ENCODE measurements at regions not wholly inside any gene's neighbourhood (a gene's known extent, or its start where the extent isn't known, plus 50 kb on each side); places are given as distances from the start of the nearest gene placed in this dataset.

- in situ Hi-C loops (cut with HindIII; ENCODE audit: low sequenced_read_pairs), result loop anchor here (5.0 kb wide), 1 partner anchor 48 kb away; no protein-coding TSS in a partner anchor
Observed at GRCh38 chr16:79914961-79915720, 314.6 kb upstream of the MAF start.

DNA sequence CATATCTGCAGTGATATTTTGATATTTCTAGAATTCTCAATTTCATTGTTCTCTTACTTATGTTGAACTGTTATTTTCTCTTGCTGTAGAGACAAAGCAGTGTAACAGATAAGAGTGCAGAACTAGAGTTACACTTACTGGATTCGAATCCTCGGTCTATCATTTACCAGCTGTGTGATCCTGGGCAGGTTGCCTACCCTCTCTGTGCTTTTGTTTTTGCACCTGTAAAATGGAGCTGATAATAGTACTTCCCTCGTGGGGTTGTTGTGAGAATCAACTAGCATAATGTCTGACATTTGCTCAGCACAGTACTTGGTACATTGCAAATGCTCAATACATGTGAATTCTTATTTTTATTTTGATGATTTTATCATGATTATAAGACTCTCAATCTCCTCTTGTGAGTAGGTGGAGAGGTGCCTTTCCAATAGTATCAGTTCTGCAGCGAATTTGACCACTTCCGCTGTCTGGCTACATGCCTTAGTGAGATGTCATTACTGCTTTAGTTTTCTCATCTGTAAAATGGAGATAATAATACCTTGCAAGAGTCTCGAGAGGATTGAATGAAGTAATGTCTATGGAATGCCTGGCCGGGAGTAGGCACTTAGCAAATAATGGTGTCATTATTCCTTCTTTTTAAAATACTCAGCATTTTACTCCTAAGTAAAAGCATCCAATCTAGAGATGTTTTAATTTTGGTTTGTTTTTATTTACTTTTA lies 312.2 kb upstream of the MAF start:
- in situ Hi-C loops (cut with HindIII; ENCODE audit: low sequenced_read_pairs), result no loop called here

DNA sequence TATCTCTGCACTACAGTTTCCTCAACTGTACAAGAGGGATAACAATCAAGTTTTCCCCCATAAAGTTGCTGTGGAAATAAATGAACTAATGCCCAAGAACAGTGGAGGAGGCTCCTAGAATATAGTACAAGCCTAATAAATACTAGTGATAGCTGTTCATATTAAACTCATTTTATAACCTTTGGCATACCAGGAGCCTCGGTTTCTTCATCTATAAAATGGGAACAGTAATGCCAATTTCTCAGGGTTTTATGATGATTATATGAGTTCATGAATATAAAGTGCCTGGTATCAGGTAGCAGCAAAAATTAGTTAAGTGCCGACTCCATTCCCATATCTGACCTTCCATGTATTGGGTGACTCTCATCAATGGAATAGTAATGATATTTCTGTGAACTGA lies 311.1 kb upstream of the MAF start:
- in situ Hi-C loops (cut with HindIII; ENCODE audit: low sequenced_read_pairs), result no loop called here

GRCh38 chr16:79909571-79909970 lies 309.0 kb upstream of the MAF start:
- in situ Hi-C loops (cut with HindIII; ENCODE audit: low sequenced_read_pairs), result no loop called here

DNA sequence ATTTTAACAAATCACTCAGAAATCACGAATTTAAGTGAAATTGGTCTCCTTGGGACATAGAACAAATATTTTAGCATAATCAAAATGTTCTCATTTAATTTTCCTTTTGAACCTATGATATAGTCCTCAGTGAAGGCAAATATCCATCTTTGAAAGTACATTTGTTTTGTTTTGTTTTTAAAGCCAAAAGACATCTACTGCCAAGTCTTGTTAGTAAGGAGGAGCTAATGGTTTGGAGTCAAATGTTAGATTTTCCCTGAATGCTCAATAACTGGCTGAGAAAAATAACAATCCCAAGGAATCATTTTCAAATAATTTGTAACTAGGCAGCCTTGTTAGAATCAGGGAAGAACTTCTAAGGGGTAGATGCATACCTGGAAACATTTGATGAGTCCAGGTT lies 302.9 kb upstream of the MAF start:
- in situ Hi-C loops (cut with HindIII; ENCODE audit: low sequenced_read_pairs), result no loop called here

GRCh38 chr16:79902351-79902750 lies 301.8 kb upstream of the MAF start:
- in situ Hi-C loops (cut with HindIII; ENCODE audit: low sequenced_read_pairs), result no loop called here

DNA sequence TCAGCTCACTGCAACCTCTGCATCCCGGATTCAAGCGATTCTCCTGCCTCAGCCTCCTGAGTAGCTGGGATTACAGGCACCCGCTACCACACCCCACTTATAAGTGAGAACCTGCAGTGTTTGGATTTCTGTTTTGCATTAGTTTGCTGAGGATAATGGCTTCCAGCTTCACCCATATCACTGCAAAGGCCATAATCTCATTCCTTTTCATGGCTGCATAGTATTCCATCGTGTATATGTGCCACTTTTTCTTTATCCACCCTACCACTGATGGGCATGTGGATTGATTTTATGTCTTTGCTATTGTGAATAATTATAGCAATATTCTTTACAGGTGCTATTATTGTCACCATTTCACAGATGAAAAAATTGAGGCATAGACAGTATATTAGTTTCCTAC lies 301.0 kb upstream of the MAF start:
- in situ Hi-C loops (cut with HindIII; ENCODE audit: low sequenced_read_pairs), result no loop called here

DNA sequence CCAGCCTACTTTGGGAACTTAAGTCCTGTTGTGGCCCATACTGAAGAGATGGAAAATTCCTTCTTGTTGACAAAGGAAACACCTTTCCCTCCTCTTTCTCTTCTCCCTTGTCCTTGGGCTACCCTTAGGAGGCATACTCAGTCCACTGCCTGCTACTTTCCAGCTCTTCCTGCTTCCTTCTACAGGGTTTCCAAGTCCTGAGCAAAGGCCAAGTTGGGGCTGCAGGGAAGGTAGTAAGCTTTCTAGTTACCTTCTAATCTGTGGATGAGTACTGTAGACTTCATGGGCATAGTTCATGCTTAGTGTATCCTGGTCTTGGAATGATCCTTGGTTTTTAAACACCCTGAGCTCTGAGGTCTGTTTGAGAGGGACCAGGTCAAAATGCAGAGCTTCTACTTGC lies 299.2 kb upstream of the MAF start:
- in situ Hi-C loops (cut with HindIII; ENCODE audit: low sequenced_read_pairs), result no loop called here

GRCh38 chr16:79899316-79899715 lies 298.8 kb upstream of the MAF start:
- in situ Hi-C loops (cut with HindIII; ENCODE audit: low sequenced_read_pairs), result no loop called here

- in situ Hi-C loops (cut with HindIII; ENCODE audit: low sequenced_read_pairs), result no loop called here
Observed at GRCh38 chr16:79898703-79899102, 298.2 kb upstream of the MAF start.

DNA sequence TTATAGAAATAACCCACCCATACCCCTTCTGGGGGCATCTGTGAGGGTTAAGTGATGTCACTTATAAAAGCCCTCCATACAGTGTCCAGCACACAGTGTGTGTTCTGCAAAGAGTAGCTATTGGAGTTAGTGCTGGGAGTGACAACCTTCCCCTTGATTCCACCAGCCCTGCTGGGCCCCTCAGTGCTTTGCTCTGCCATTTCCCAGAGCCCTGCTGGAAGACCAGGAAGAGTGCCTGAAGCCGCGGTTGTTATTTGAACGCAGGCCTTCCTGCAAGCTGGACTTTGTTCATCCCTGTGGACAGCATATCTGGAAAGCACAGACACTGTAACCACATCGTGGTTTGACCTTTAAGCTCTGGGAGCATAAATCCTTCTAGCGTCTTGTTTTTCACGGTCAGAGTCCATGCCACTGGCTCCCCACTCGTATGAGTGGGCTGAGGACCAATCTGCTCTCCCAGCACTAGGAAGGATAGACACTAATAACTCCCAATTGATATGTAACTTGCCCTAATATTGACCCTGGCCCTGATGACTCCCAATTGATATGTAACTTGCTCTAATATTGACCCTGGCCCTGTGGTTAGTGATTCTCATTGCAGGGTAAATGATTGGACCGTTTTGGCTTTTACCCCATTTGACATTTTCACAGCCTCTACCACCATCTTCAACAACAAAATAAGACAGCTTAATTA lies 297.1 kb upstream of the MAF start:
- in situ Hi-C loops (cut with HindIII; ENCODE audit: low sequenced_read_pairs), result no loop called here

DNA sequence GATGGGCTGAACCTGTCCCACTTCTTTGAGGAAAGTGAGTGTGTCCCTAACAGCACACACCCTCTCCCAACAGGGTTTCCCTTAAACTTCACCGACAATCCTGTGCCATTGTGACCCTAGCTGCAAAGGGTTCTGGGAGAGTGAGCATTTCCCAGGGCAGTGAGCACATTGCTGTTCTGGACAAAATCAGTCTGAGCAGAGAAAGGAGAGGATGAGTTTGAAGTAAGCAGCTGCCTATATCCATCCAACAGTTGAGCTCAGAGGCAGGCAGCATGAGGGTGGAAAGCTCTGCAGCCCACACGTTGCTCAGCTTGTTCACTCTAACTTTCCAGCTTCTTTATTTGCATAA lies 296.5 kb upstream of the MAF start:
- in situ Hi-C loops (cut with HindIII; ENCODE audit: low sequenced_read_pairs), result no loop called here

- in situ Hi-C loops (cut with HindIII; ENCODE audit: low sequenced_read_pairs), result no loop called here
Observed at GRCh38 chr16:79895917-79896203, 295.3 kb upstream of the MAF start.

DNA sequence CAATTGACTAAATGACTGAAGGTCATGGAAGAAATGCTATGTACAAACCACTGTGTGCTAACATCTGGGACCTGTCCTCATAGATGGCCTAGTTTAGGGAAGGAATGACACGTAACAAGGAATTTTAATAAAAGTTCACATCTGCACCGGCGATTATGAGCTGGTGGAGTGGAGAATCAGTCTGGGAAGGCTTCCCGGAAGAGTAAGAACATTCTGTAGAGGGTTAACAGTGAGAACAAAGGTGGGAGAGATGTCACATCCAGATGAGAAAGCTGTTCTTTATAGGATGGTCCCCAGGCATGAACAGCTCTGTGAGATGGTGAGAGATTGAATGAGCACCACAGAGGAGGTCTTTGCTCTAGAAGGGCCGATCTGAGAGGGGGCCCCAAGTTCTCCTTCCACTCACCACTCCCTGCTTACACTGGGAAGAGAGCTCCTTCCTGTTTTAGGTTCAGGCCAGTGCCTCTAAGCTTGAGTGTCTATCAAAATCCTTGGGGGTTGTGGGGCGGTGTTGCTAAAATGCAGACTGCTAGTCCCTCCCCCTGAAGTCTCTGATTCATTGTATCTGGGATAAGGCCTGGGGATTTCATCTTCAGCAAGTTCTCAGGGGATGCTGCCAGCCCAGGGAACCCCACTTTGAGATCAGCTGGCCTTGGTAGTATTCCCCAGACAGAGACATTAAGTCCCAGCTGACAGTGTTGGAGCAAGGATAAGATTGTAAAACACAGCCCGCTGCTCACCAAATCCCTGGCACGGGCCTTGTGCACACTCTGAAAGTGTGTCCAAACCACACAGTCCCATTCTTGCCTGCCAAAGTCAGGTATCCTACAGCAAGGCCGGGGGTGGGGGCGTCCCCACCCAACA lies 294.7 kb upstream of the MAF start:
- in situ Hi-C loops (cut with HindIII; ENCODE audit: low sequenced_read_pairs), result no loop called here

- in situ Hi-C loops (cut with HindIII; ENCODE audit: low sequenced_read_pairs), result no loop called here
Observed at GRCh38 chr16:79893445-79893844, 292.9 kb upstream of the MAF start.

- in situ Hi-C loops (cut with HindIII; ENCODE audit: low sequenced_read_pairs), result no loop called here
Observed at GRCh38 chr16:79892278-79892677, 291.7 kb upstream of the MAF start.

- in situ Hi-C loops (cut with HindIII; ENCODE audit: low sequenced_read_pairs), result no loop called here
Observed at GRCh38 chr16:79891458-79891857, 290.9 kb upstream of the MAF start.

GRCh38 chr16:79887541-79888540 lies 287.3 kb upstream of the MAF start:
- in situ Hi-C loops (cut with HindIII; ENCODE audit: low sequenced_read_pairs), result loop anchor here (5.0 kb wide), 1 partner anchor 61 kb away; no protein-coding TSS in a partner anchor

GRCh38 chr16:79885320-79885719 lies 284.8 kb upstream of the MAF start:
- in situ Hi-C loops (cut with HindIII; ENCODE audit: low sequenced_read_pairs), result loop anchor here (5.0 kb wide), 1 partner anchor 58 kb away; no protein-coding TSS in a partner anchor

DNA sequence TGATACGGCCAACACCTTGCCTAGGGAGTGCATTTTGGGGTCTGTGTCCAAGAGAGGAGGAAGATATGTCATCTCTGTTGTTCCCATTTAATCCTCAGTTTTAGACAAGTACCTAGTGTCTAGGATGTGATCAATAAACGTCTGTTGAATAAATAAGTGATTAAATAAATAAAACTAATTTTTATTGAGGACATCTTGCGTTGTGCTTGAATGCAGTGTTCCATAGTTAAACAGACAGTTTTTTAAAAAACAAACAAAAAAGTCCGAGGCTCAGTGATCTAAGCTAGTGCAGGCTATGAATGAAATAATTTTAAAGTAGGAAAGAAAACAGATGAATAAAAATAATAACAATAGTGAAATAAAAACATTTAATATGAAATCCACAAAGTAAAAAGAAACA lies 283.0 kb upstream of the MAF start:
- in situ Hi-C loops (cut with HindIII; ENCODE audit: low sequenced_read_pairs), result no loop called here
